Dedifferentiated amniotic fluid mesenchymal stem cell (primary cell): ENCODE measurements at regions not wholly inside any gene's neighbourhood (a gene's known extent, or its start where the extent isn't known, plus 50 kb on each side); places are given as distances from the start of the nearest gene placed in this dataset.

Source experiments
- DNase-seq: peaks from one replicate; pipeline ENCODE4 v3.0.0-alpha.2; 2016; ENCODE audit errors: extremely low spot score

GRCh38 chr5:147963948-147964693 is 57.8 kb upstream of the C5orf46 start:
- no peak for DNase-seq

DNA sequence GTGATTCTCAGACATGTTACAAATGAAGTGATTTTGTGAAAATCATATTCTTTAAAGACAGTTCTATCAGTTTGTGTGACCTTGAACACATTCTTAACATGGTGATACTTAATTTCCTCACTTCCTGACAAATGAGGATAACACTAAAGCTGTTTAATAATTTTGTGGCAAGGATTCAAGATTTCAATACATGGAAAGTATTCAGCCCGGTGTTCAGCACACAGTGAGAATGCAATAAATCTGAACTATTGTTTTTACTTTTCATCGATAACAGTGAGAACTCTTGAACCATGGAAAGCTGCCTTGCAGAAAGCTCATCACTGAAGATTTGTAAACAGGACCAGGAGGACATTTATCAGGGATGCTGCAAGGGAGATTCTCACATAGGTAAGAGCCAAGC is 57.1 kb upstream of the C5orf46 start:
- no peak for DNase-seq

DNA sequence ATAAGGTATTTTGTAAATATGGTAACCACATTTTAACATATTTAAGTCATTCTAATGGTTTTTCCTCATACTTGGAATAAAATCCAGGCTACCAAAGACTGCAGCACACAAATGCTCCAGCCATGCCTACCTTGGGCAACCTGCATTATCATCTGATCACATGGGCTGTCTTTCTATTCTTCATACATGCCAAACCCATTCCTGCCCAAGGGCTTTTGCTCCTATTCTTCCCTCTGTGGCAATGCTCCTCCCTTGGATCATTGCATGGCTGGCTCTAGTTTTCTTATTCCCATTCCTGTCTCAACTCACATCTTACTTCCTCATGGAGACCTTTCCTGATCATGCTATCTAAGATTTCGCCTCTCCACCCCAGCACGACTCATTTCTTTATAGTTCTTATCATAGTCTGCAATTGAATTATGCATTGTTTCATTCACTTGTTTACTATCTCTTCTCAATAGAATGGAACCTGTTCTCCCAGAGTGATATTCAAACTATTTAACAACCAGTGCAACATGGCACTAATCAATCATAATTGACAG is 54.9 kb upstream of the C5orf46 start:
- DNase-seq: no peak

DNA sequence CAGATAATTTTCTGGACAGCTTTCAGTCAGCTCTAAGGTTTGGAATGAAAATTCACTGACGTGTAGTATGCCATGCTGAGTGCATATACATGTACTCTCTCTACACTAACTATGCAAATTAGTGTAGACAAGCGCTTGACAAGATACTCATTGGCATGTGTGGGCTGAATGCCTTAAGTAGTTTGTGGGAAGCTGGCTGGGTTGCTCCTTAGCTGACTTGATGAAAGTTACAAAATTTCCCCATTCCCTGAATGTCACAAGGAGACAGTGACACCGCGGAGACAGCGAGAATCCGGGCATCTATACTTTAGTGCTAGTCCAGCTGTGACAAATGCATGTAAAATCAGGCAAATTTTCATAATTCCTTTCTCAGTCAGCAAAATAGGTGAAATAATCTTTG is 51.6 kb upstream of the C5orf46 start:
- DNase-seq: no peak

DNA sequence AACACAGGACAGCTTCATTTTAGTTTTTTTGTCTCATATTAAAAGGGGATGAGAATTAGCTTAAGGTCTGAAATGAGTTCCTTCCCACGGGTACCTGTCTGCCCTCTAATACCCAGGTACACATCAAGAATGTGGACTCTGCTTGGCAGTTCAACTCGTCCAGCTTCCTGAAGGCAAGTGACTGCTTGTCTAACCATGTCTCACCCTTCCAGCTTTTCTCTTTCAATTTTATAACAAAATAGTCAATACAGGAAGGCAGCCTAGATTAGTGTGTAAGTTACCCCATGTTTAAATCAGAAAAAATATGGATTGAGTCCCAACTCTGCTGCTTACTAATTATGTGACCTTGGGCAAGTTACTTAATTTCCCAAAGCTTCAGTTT is 50.5 kb upstream of the C5orf46 start:
- no peak for DNase-seq

DNA sequence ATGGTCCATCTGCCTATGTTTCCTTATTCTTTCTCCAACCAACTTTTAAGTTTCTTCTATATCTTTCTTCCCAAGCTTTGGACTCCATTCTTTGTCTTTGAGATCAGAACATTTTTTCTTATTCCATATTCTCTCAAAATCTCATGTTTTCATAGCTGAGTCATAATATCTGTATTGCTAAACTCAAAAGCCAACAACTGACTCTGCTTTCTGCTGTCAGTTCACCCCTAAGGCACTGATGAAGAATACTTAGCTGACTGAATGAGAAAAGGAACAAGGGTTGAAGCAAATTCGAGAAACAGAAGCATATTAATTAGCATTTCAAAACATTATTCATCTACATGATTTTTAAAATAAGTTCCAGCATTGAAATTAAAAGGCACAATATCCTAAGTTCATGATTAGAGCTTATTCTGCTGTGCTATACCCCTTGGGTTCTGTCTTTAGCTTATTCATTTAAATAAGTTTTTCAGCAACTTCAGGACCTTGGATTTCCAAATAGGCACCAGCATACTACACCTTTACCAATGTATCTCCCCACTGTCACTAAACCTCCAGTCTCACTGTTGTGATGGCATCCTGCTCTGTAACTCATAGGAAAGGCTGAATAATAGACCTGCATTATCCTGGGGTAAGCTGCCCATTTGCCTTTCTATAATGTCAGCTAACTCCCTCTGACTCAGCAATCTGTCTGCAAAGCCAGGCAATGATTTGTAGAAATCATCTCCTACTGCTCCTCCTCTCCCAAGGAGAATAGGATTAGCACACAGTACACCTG is 49.9 kb upstream of the C5orf46 start:
- no peak for DNase-seq
